ENCODE measurements at regions not wholly inside any gene's neighbourhood (a gene's known extent, or its start where the extent isn't known, plus 50 kb on each side); places are given as distances from the start of the nearest gene placed in this dataset.
"Not testable (repeated sequence)": the region's sequence is repeated elsewhere in the genome, so short reads cannot be mapped to it uniquely, and the experiment has no call there.

DNA sequence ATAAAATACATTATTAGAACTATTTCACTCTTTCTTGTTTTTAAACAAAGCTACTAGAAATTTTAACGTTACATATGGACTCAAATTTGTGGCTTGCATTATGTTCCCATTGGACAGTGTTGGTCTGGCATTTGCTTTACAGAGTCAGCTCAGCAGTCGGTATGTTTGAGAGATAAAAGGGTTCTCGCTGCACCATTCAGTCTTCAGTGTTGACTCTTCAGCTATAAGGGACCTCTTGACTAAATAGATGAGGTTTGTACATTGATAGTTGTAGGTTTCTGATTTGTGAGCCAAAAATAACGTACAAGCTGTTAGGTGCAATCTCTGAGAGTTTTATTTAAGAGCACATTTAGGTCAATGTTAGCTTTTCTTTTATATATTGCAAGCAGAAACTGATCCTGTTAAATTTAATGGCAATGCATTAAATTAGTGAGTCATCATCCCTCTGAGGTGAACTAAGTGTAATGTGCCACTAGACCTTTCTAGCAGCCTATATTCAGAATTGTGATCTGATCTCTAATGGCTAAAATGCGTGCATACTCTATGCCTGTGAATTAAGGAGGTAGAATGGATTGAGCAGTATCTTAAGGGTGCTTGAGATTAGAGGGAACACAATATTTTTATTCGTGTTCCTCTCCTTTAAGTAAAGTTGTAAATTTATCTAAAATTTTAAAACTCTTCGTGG, 485.6 kb upstream of the SYNCRIP start:
- DNase-seq (ENCODE audit: extremely low read depth in 1 of 2, low read depth in 1 of 2): no peak

GRCh38 chr6:86122086-86122485, 479.4 kb upstream of the SYNCRIP start:
- no peak for DNase-seq (ENCODE audit: extremely low read depth in 1 of 2, low read depth in 1 of 2)

DNA sequence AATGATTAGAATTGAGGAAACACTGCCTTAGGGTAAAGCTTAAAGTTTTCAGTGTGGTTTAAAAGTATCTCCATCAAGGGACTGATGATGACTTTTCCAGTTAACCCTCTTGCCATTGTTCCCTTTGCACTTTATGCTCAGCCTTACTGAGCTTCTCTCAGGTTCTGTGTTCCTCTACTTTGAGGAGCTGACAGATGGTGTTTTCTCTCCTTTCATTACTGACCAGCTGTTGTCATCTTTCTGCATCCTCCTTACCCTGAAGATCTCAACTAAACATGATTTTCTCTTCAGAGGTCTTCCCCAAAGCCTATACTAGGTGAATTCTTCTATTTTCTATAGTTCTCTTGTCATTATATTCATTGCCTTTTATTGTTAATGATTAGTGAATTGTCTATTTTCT, 475.6 kb upstream of the SYNCRIP start:
- no peak for DNase-seq (ENCODE audit: extremely low read depth in 1 of 2, low read depth in 1 of 2)

GRCh38 chr6:86107985-86108384, 465.3 kb upstream of the SYNCRIP start:
- DNase-seq (ENCODE audit: extremely low read depth in 1 of 2, low read depth in 1 of 2): no peak

DNA sequence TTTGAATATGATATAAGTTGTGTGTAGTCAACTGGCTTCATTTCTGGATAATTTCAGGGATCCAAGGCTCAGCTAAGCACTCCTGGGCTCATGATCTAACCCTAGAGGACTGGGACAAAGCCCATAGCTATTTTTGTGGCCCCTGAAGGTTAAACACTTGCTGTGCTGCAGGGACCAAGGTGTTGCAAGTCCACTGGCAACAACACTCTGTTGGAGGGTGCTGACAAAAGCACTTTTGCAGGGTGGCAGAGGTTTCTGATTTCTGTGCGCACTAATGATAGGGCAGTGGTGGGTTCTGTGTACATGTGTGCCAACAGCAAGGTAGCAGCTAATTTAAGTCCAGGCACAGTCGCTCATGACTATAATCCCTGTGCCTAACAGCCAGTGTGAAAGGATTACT, 445.3 kb upstream of the SYNCRIP start:
- DNase-seq (ENCODE audit: extremely low read depth in 1 of 2, low read depth in 1 of 2): no peak

- no peak for DNase-seq (ENCODE audit: extremely low read depth in 1 of 2, low read depth in 1 of 2)
These were observed 437.3 kb upstream of the SYNCRIP start for GRCh38 chr6:86079938-86080337.

DNA sequence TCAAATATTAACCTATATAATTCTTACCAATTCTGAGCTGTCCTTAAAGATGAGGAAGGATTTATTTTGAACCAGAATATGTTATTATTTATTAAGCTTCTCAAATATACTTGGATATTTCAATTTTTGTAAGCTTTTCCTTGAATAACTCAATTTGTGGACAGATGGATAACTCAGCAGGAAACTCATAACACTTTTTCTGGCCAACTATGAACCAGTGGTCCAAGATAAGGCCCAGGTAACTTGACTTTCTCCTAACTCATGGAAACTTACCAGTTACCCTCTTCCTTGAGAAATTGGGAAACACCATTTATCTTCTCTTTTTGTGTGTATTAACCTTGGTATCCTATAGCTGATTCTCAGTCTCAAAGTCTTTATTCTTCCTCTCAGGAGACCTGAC, 427.5 kb upstream of the SYNCRIP start:
- no peak for DNase-seq (ENCODE audit: extremely low read depth in 1 of 2, low read depth in 1 of 2)

DNA sequence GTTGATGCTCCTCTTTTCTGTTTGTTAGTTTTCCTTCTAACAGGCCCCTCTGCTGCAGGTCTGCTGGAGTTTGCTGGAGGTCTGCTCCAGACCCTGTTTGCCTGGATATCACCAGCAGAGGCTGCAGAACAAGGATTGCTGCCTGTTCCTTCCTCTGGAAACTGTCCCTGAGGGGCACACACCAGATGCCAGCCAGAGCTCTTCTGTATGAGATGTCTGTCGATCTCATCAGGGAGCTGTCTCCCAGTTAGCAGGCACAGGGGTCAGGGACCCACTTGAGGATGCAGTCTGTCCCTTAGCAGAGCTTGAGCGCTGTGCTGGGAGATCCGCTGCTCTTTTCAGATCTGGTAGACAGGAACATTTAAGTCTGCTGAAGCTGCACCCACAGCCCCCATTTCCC, 422.3 kb upstream of the SYNCRIP start:
- DNase-seq (ENCODE audit: extremely low read depth in 1 of 2, low read depth in 1 of 2): not testable (repeated sequence)

- DNase-seq (ENCODE audit: extremely low read depth in 1 of 2, low read depth in 1 of 2): not testable (repeated sequence)
These were observed 414.8 kb upstream of the SYNCRIP start for GRCh38 chr6:86057293-86057980.

- no peak for DNase-seq (ENCODE audit: extremely low read depth in 1 of 2, low read depth in 1 of 2)
These were observed 402.4 kb upstream of the SYNCRIP start for GRCh38 chr6:86045038-86045437.

- no peak for DNase-seq (ENCODE audit: extremely low read depth in 1 of 2, low read depth in 1 of 2)
These were observed 399.5 kb upstream of the SYNCRIP start for GRCh38 chr6:86042214-86042613.

GRCh38 chr6:86031713-86032112, 389.0 kb upstream of the SYNCRIP start:
- DNase-seq (ENCODE audit: extremely low read depth in 1 of 2, low read depth in 1 of 2): no peak

GRCh38 chr6:86030875-86031274, 388.2 kb upstream of the SYNCRIP start:
- DNase-seq (ENCODE audit: extremely low read depth in 1 of 2, low read depth in 1 of 2): no peak

DNA sequence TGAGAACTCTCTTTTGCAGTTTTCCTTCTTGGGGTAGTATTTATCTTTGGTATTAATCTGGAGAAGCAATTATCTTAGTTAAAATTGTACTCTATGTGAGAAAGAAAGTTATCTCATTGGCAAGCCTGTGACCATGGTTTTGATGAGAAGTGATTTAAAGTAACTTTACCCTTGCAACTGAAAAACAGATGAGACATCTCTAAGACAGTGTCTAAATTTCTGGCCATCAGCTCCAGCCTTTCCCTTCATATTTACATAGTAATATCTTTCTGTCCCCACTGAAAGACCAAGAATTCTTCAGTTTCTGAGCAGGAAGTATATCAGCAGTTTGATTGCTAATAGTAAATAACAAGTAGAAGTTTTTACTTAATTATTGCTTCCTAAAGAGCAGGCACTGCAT, 386.1 kb upstream of the SYNCRIP start:
- DNase-seq (ENCODE audit: extremely low read depth in 1 of 2, low read depth in 1 of 2): no peak

DNA sequence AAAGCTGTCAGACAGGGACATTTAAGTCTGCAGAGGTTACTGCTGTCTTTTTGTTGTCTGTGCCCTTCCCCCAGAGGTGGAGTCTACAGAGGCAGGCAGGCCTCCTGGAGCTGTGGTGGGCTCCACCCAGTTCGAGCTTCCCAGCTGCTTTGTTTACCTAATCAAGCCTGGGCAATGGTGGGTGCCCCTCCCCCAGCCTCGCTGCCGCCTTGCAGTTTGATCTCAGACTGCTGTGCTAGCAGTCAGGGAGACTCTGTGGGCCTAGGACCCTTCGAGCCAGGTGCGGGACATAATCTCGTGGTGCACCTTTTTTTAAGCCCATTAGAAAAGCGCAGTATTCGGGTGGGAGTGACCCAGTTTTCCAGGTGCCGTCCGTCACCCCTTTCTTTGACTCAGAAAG, 384.2 kb upstream of the SYNCRIP start:
- DNase-seq (ENCODE audit: extremely low read depth in 1 of 2, low read depth in 1 of 2): not testable (repeated sequence)

DNA sequence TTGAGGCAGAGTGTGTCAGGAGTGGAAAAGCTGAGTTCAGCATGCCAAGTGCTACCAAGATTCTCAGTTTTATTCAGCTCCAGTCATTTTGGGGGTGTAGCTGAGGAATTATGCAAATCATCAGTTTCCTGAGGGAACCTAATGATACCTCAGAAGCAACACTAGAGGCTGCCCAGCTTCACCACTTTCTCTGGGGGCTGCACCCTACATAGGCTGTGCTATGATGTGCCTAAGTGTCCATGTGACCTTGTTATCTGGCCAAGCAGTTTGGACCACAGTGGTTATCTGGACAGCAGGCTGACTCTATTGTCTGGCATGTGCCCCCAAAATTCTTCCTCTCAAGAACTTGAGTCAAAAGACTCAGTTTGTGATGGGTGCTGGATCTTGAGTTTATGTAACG, 374.6 kb upstream of the SYNCRIP start:
- DNase-seq (ENCODE audit: extremely low read depth in 1 of 2, low read depth in 1 of 2): no peak

DNA sequence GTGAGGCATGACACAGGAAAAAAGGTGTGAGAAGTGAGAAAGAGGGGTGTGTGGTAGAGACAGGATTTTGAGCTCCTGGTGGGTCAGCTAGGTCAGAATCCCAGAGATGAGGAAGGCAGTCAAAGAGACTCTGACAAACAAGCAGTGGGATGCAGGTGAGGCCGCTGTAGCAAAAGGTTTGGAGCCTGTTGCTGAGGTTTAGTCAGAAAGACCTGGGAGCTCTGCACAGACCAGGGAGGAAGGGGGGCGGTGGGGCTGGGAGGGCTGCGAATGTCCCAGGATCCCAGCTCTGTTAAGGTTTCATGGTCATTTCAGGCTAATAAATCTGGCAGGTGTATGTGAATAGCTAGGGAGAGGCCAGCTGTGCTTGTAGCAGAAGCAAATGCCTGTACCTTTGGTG, 373.9 kb upstream of the SYNCRIP start:
- DNase-seq (ENCODE audit: extremely low read depth in 1 of 2, low read depth in 1 of 2): no peak

DNA sequence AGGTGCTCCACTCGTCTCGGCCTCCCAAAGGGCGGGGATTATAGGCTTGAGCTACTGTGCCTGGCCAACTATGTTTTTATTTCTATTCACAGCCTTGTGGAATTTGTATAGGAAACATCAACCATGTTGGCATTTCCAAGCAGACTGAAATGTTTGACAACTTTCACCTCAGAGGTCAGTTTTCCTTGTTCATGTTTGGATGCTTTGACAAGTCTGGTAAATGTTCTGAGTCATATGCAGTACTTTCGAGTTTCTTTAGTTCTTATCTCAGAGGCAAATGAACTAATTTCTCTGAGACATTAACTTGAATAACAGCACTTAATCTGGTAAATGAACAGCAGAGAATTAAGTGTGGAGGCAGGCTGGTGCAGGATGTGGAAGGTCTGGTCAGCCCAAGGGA, 373.4 kb upstream of the SYNCRIP start:
- no peak for DNase-seq (ENCODE audit: extremely low read depth in 1 of 2, low read depth in 1 of 2)

DNA sequence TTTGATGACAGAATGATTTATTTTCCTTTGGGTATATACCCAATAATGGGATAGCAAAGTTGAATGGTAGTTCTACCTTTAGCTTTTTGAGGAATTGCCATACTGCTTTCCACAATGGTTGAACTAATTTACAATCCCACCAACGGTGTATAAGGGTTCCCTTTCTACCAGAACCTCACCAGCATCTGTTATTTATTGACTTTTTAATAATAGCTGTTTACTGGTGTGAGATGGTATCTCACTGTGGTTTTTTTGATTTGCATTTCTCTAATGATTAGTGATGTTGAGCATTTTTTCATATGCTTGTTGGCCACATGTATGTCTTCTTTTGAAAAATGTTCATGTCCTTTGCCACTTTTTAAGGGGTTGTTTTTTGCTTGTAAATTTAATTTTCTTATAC, 370.3 kb upstream of the SYNCRIP start:
- DNase-seq (ENCODE audit: extremely low read depth in 1 of 2, low read depth in 1 of 2): not testable (repeated sequence)

DNA sequence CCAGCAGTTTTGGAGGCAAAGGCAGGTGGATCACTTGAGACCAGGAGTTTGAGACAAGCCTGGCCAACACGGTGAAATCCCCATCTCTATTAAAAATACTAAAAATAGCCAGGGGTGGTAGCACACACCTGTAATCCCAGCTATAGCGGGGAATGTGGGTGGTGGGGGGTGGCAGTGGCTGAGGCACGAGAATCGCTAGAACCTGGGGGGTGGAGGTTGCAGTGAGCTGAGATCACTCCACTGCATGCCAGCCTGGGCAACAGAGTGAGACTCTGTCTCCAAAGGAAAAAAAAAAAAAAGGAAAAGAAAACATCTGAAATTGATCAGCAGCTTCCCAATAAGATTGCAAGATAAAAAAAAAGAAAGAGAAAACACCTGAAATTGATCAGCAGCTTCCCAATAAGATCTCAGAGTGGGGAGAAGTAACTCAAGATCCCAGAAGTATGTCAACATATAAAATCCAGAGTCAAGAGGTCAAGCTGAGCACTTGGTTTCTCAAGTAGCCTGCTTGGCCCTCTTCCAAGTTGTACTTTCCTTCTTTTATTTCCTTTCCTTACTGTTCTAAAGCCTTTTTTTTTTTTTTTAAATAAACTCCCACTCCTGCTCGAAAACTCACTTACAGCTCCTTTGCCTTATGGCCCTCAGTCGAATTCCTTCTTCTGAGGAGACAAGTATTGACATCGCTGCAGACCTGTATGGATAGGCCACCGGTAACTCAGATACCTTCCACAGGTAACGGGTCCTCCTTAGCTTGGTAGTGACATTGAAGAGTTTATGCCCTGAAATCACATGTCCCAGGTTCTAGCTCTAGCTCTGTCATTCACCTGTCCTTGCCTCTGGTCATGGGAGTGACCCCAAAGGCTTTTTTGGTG, 368.5 kb upstream of the SYNCRIP start:
- DNase-seq (ENCODE audit: extremely low read depth in 1 of 2, low read depth in 1 of 2): no peak

DNA sequence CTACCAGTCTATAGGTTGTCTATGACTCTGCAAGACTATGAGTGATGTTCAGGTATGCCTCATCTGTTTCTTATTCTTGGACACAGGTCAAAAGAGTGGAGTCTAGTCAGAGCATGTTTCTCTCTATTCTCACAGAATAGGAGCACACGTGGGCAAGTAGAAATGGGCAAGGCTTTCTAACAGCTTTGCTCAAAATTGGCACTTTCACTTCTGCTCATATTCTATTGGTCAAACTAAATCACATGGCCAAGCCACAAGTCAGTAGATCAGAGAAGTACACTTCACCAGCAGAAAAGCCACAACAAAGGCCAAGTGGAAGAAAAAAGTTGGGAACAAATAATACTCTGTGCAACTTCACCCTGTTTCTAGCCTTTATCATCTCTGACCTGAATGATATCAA, 354.5 kb upstream of the SYNCRIP start:
- DNase-seq (ENCODE audit: extremely low read depth in 1 of 2, low read depth in 1 of 2): no peak

- no peak for DNase-seq (ENCODE audit: extremely low read depth in 1 of 2, low read depth in 1 of 2)
These were observed 353.3 kb upstream of the SYNCRIP start for GRCh38 chr6:85996034-85996375.

All from stimulated activated CD8-positive, alpha-beta memory T cell treated with anti-CD3 and anti-CD28 coated beads, Interleukin-7, amount 100 ng/mL, for 48 hours (primary cell).